IMR-90 (cell line): ENCODE measurements at regions not wholly inside any gene's neighbourhood (a gene's known extent, or its start where the extent isn't known, plus 50 kb on each side); places are given as distances from the start of the nearest gene placed in this dataset.

Experiments used
- ATAC-seq: fragments of 200-7000 bp; cut with Tn5 transposase; 2 replicates; pipeline ENCODE4 v1.9.1; 2020; ENCODE audit warnings: low read depth, mild to moderate bottlenecking, moderate library complexity
- BruUV-seq: library from RNA; stranded (reverse); fragments of 400-500 nt; replicated peaks from 2 replicates; lab custom pipeline; 2021; lab: Mats Ljungman, UMichigan
- CTCF ChIA-PET: fragments of 300-600 bp; formaldehyde crosslinking; extraction: SDS; loops from one replicate; lab custom pipeline; 2021; ENCODE audit warnings: antibody characterized with exemption; lab: Yijun Ruan, JAX
- POLR2A ChIA-PET: fragments of 300-600 bp; sonication (Branson Sonifier 250); formaldehyde crosslinking; loops from one replicate; lab custom pipeline; 2022; ENCODE audit warnings: antibody characterized with exemption; ENCODE audit not compliant: unreplicated experiment; lab: Charles Lee
- DNase-seq: peaks from one replicate; pipeline ENCODE4 v3.0.0; 2013
- H2AFZ ChIP-seq: replicated peaks from 2 replicates; pipeline ENCODE3; 2013; ENCODE audit warnings: low read length, mild to moderate bottlenecking; ENCODE audit not compliant: poor library complexity
- H2AK5ac ChIP-seq: 2 replicates; pipeline ENCODE4 v1.6.1; 2013; ENCODE audit warnings: low read depth, low read length, inconsistent platforms
- H2AK9ac ChIP-seq: replicated peaks from 2 replicates; pipeline ENCODE3; 2013; ENCODE audit warnings: mild to moderate bottlenecking, low read depth, low read length, moderate library complexity; ENCODE audit not compliant: poor library complexity
- H2BK120ac ChIP-seq: 2 replicates; pipeline ENCODE4 v1.6.1; 2013; ENCODE audit warnings: low read depth, low read length, inconsistent platforms
- H2BK15ac ChIP-seq: 3 replicates; pipeline ENCODE4 v1.6.1; 2013; ENCODE audit warnings: low read depth, low read length, inconsistent platforms
- H2BK20ac ChIP-seq: 2 replicates; pipeline ENCODE4 v1.6.1; 2013; ENCODE audit warnings: low read depth, mild to moderate bottlenecking, inconsistent platforms, low read length, moderate library complexity
- H2BK5ac ChIP-seq: 2 replicates; pipeline ENCODE4 v1.6.1; 2013; ENCODE audit warnings: mild to moderate bottlenecking, low read depth, low read length, inconsistent platforms; ENCODE audit not compliant: poor library complexity, severe bottlenecking
- H3K14ac ChIP-seq: replicated peaks from 2 replicates; pipeline ENCODE4 v1.6.1; 2013; ENCODE audit warnings: low read depth, low read length, inconsistent platforms
- H3K18ac ChIP-seq: 2 replicates; pipeline ENCODE4 v1.6.1; 2013; ENCODE audit warnings: low read depth, low read length, control low read depth
- H3K23ac ChIP-seq: 2 replicates; pipeline ENCODE4 v1.6.1; 2013; ENCODE audit warnings: low read depth, low read length, inconsistent platforms
- H3K27ac ChIP-seq: 2 replicates; pipeline ENCODE4 v1.5.1; 2013; ENCODE audit warnings: mild to moderate bottlenecking, control low read depth, low read length; ENCODE audit not compliant: insufficient read depth
- H3K27me3 ChIP-seq: 2 replicates; pipeline ENCODE4 v1.6.1; 2013; ENCODE audit warnings: low read length; ENCODE audit not compliant: control insufficient read depth, insufficient read depth
- H3K36me3 ChIP-seq: 2 replicates; pipeline ENCODE4 v1.6.1; 2013; ENCODE audit warnings: low read length, mixed read lengths; ENCODE audit not compliant: control insufficient read depth, insufficient read depth
- H3K4ac ChIP-seq: 2 replicates; pipeline ENCODE4 v1.6.1; 2013; ENCODE audit warnings: low read depth, low read length, inconsistent platforms
- H3K4me1 ChIP-seq: 2 replicates; pipeline ENCODE4 v1.6.1; 2013; ENCODE audit warnings: low read length, mixed read lengths; ENCODE audit not compliant: control insufficient read depth, insufficient read depth
- H3K4me2 ChIP-seq: 2 replicates; pipeline ENCODE4 v1.6.1; 2013; ENCODE audit warnings: low read depth, mild to moderate bottlenecking, control low read depth, low read length, moderate library complexity
- H3K4me3 ChIP-seq: 2 replicates; pipeline ENCODE4 v1.5.1; 2013; ENCODE audit warnings: low read depth, mild to moderate bottlenecking, control low read depth, low read length, moderate library complexity; ENCODE audit not compliant: insufficient read depth
- H3K56ac ChIP-seq: 2 replicates; pipeline ENCODE4 v1.6.1; 2013; ENCODE audit warnings: low read length, inconsistent platforms; ENCODE audit not compliant: insufficient read depth; ENCODE audit errors: extremely low read depth
- H3K79me1 ChIP-seq, 2 experiments: 2 replicates each; pipeline ENCODE4 v1.6.1; 2013; ENCODE audit warnings: low read length in 2 of 2, inconsistent platforms in 1 of 2, low read depth in 1 of 2
- H3K9ac ChIP-seq: 2 replicates; pipeline ENCODE4 v1.6.1; 2013; ENCODE audit warnings: low read depth, low read length, control low read depth
- H3K9me1 ChIP-seq: 2 replicates; pipeline ENCODE4 v1.6.1; 2013; ENCODE audit warnings: low read length, inconsistent platforms; ENCODE audit not compliant: insufficient read depth
- H3K9me3 ChIP-seq: 2 replicates; pipeline ENCODE4 v1.6.1; 2013; ENCODE audit warnings: low read length; ENCODE audit not compliant: control insufficient read depth, insufficient read depth
- H4K20me1 ChIP-seq: 2 replicates; pipeline ENCODE4 v1.6.1; 2013; ENCODE audit warnings: low read length, inconsistent platforms; ENCODE audit not compliant: insufficient read depth
- H4K5ac ChIP-seq: 2 replicates; pipeline ENCODE4 v1.6.1; 2013; ENCODE audit warnings: mild to moderate bottlenecking, low read depth, low read length, control low read depth
- H4K8ac ChIP-seq, 2 experiments: 2 replicates each; pipeline ENCODE4 v1.6.1; 2013; ENCODE audit warnings: low read depth in 2 of 2, low read length in 2 of 2, control low read depth in 1 of 2, inconsistent platforms in 1 of 2
- H4K91ac ChIP-seq: 2 replicates; pipeline ENCODE4 v1.6.1; 2013; ENCODE audit warnings: low read depth, low read length, inconsistent platforms; ENCODE audit not compliant: insufficient read depth
- BHLHE40 ChIP-seq: fragments of 150-350 bp; IDR thresholded peaks from 2 replicates; pipeline ENCODE4 v1.6.1; 2016; ENCODE audit warnings: mild to moderate bottlenecking, low read depth, low read length
- CEBPB ChIP-seq: IDR thresholded peaks from 2 replicates; pipeline ENCODE4 v1.6.1; 2012; ENCODE audit warnings: low read depth, low read length, improper control_type of control experiment
- CTCF ChIP-seq: conservative IDR thresholded peaks from 2 replicates; pipeline ENCODE4 v1.5.1; 2012; ENCODE audit warnings: mild to moderate bottlenecking, low read depth, low read length, improper control_type of control experiment
- ELK1 ChIP-seq: fragments of 150-350 bp; IDR thresholded peaks from 2 replicates; pipeline ENCODE4 v1.6.1; 2016; ENCODE audit warnings: low read depth, mild to moderate bottlenecking, low read length, moderate library complexity, borderline replicate concordance
- MAFK ChIP-seq: IDR thresholded peaks from 2 replicates; pipeline ENCODE4 v1.6.1; 2012; ENCODE audit warnings: low read depth, low read length, improper control_type of control experiment
- MAZ ChIP-seq: IDR thresholded peaks from 2 replicates; pipeline ENCODE4 v1.6.1; 2012; ENCODE audit warnings: low read depth, mild to moderate bottlenecking, low read length, improper control_type of control experiment, moderate library complexity, borderline replicate concordance
- MXI1 ChIP-seq: IDR thresholded peaks from 2 replicates; pipeline ENCODE4 v1.6.1; 2012; ENCODE audit warnings: low read depth, mild to moderate bottlenecking, low read length, moderate library complexity, borderline replicate concordance
- NFE2L2 ChIP-seq: fragments of 150-350 bp; IDR thresholded peaks from 2 replicates; pipeline ENCODE4 v1.6.1; 2016; ENCODE audit warnings: low read depth, mild to moderate bottlenecking, low read length
- POLR2A ChIP-seq: IDR thresholded peaks from 2 replicates; pipeline ENCODE4 v1.6.1; 2012; ENCODE audit warnings: mild to moderate bottlenecking, low read depth, low read length
- RAD21 ChIP-seq: IDR thresholded peaks from 2 replicates; pipeline ENCODE4 v1.6.1; 2012; ENCODE audit warnings: low read length, improper control_type of control experiment
- RCOR1 ChIP-seq: IDR thresholded peaks from 2 replicates; pipeline ENCODE4 v1.6.1; 2012; ENCODE audit warnings: mild to moderate bottlenecking, low read length, improper control_type of control experiment; ENCODE audit not compliant: insufficient replicate concordance
- RFX5 ChIP-seq: IDR thresholded peaks from 2 replicates; pipeline ENCODE4 v1.8.0; 2012; ENCODE audit warnings: low read depth, mild to moderate bottlenecking, low read length, moderate library complexity
- SMC3 ChIP-seq: fragments of 150-350 bp; IDR thresholded peaks from 2 replicates; pipeline ENCODE4 v1.6.1; 2016; ENCODE audit warnings: low read depth, mild to moderate bottlenecking, antibody characterized with exemption, low read length, moderate library complexity
- USF2 ChIP-seq: fragments of 150-350 bp; IDR thresholded peaks from 2 replicates; pipeline ENCODE4 v1.6.1; 2017; ENCODE audit warnings: mild to moderate bottlenecking, antibody characterized with exemption, low read length, low read depth
- WGBS, 2 experiments: methylation state at CpG; one replicate each; pipeline versions ENCODE4 v1.1.5 to v1.1.7; 2013; ENCODE audit warnings: missing lambda C conversion rate in 2 of 2; ENCODE audit not compliant: insufficient read length in 1 of 2; ENCODE audit errors: extremely low coverage in 2 of 2; 5-methylcytosine and 5-hydroxymethylcytosine counted together
- dilution Hi-C: fragments of 300-500 bp; cut with HindIII; formaldehyde crosslinking; loops from one replicate; pipeline ENCODE4 v1.14.3; 2018; ENCODE audit warnings: low sequenced_read_pairs; ENCODE audit not compliant: unreplicated experiment
- in situ Hi-C: fragments of 300-500 bp; cut with MboI; formaldehyde crosslinking; loops from 3 replicates; pipeline ENCODE4 v1.14.3; 2019; ENCODE audit warnings: low sequenced_read_pairs, inconsistent platforms, mixed read lengths
- intact Hi-C: fragments of 100-400 bp; cut with micrococcal nuclease; formaldehyde crosslinking; loops from 2 replicates; pipeline ENCODE4 v1.10.0; 2022

- no peak overlapping the region for H3K14ac ChIP-seq
- H3K79me1 ChIP-seq = no peaks in the 10 kb centered on the region
- H3K9me3 ChIP-seq = no peaks in the 10 kb centered on the region
- no peak overlapping the region for H2BK5ac ChIP-seq
- no peak overlapping the region for H3K18ac ChIP-seq
- in situ Hi-C loops (no loop called here), intact Hi-C loops (no loop called here), dilution Hi-C loops (no loop called here)
- H2AK9ac ChIP-seq = no peak overlapping the region
- H3K36me3 ChIP-seq = no peaks in the 10 kb centered on the region
- no peak overlapping the region for H3K27ac ChIP-seq
- no CpG with 5 or more reads among the region's 4 CpGs for WGBS, 2 experiments
- H3K4me3 ChIP-seq = no peak overlapping the region
- no peak overlapping the region for H2AK5ac ChIP-seq
- H2BK20ac ChIP-seq = no peak overlapping the region
- BruUV-seq = no TSS peak
- H3K4me1 ChIP-seq = no peaks in the 10 kb centered on the region
- H4K5ac ChIP-seq = no peak overlapping the region
- H3K9ac ChIP-seq = no peak overlapping the region
- no peak overlapping the region for H4K8ac ChIP-seq
- H4K91ac ChIP-seq = no peak overlapping the region
- no peak overlapping the region for H3K56ac ChIP-seq
- H3K4me2 ChIP-seq = no peak overlapping the region
- H2BK15ac ChIP-seq = no peak overlapping the region
- ChIA-PET CTCF (no interaction called here), POLR2A (no interaction called here)
- no peak overlapping the region for H2BK120ac ChIP-seq
- H2AFZ ChIP-seq = no peak overlapping the region
- no peaks in the 10 kb centered on the region for H4K20me1 ChIP-seq
- DNase-seq (no peak), ATAC-seq (no peak)
- no peak overlapping the region for H3K23ac ChIP-seq
- H3K27me3 ChIP-seq = no peaks in the 10 kb centered on the region
- no peak for TF ChIP-seq NFE2L2
- TF ChIP-seq BHLHE40 = no peak
- no peak for TF ChIP-seq POLR2A
- no peak for TF ChIP-seq RAD21
- no peak for TF ChIP-seq USF2
- TF ChIP-seq SMC3 = no peak
- no peak for TF ChIP-seq RFX5
- TF ChIP-seq MXI1 = no peak
- no peak for TF ChIP-seq CEBPB
- TF ChIP-seq ELK1 = no peak
- TF ChIP-seq RCOR1 = no peak
- TF ChIP-seq CTCF = no peak
- no peak for TF ChIP-seq MAZ
- TF ChIP-seq MAFK = no peak
- H3K9me1 ChIP-seq = no peaks in the 10 kb centered on the region
- H3K4ac ChIP-seq = no peak overlapping the region
Measured at GRCh38 chr6:49072885-49073620, 390.0 kb downstream of the MMUT start.
